ENCODE measurements at regions not wholly inside any gene's neighbourhood (a gene's known extent, or its start where the extent isn't known, plus 50 kb on each side); places are given as distances from the start of the nearest gene placed in this dataset.

- Histone ChIP-seq H3K36me3 (no peaks in the 10 kb centered on the region), H3K4me1 (peaks cover 0 to 6% (median 0%) of the 10 kb centered on the region in 4 donors), H3K9me3 (no peaks in the 10 kb centered on the region), H3K27ac (no peak overlapping the region), H3K4me3 (no peak overlapping the region), H3K27me3 (peaks cover 0 to 8% of the 10 kb centered on the region in 2 donors)
- no peak for TF ChIP-seq CTCF (IDR thresholded peaks at IDR 0.05)
- DNase-seq = no peak
- intact Hi-C loops (cut with DNase I; ENCODE audit: low total_unique reads) = no loop called here
Observed at GRCh38 chr6:90403489-90404381, 107.1 kb upstream of the BACH2 start.

- intact Hi-C loops (cut with DNase I; ENCODE audit: low total_unique reads) = no loop called here
- TF ChIP-seq CTCF (IDR thresholded peaks at IDR 0.05) = no peak
- Histone ChIP-seq H3K9me3 (no peaks in the 10 kb centered on the region), H3K27me3 (peaks cover 0 to 8% of the 10 kb centered on the region in 2 donors), H3K36me3 (no peaks in the 10 kb centered on the region), H3K4me3 (no peak overlapping the region), H3K4me1 (peaks cover 0 to 6% (median 0%) of the 10 kb centered on the region in 4 donors), H3K27ac (no peak overlapping the region)
- DNase-seq = no peak
Observed at GRCh38 chr6:90402831-90403192, 106.2 kb upstream of the BACH2 start.

GRCh38 chr6:90401933-90402830 lies 105.5 kb upstream of the BACH2 start:
- no peak for TF ChIP-seq CTCF (IDR thresholded peaks at IDR 0.05)
- no peaks in the 10 kb centered on the region for H3K9me3 ChIP-seq
- peaks cover 0 to 8% of the 10 kb centered on the region in 2 donors for H3K27me3 ChIP-seq
- H3K4me1 ChIP-seq = peaks cover 0 to 6% (median 0%) of the 10 kb centered on the region in 4 donors
- H3K27ac ChIP-seq = no peak overlapping the region
- intact Hi-C loops (cut with DNase I; ENCODE audit: low total_unique reads) = no loop called here
- DNase-seq = no peak
- no peak overlapping the region for H3K4me3 ChIP-seq
- H3K36me3 ChIP-seq = no peaks in the 10 kb centered on the region

- Histone ChIP-seq H3K9me3 (no peaks in the 10 kb centered on the region), H3K4me1 (peaks cover 0 to 6% (median 0%) of the 10 kb centered on the region in 4 donors), H3K27me3 (peaks cover 0 to 8% of the 10 kb centered on the region in 2 donors), H3K4me3 (no peak overlapping the region), H3K27ac (no peak overlapping the region), H3K36me3 (no peaks in the 10 kb centered on the region)
- no peak for DNase-seq
- TF ChIP-seq CTCF (IDR thresholded peaks at IDR 0.05) = no peak
- intact Hi-C loops (cut with DNase I; ENCODE audit: low total_unique reads) = loop anchor here (10.0 kb wide), 2 partner anchors 75 to 455 kb away; no protein-coding TSS in a partner anchor
Observed at GRCh38 chr6:90399970-90400369, 103.3 kb upstream of the BACH2 start.

GRCh38 chr6:90397929-90398674 lies 101.5 kb upstream of the BACH2 start:
- no peak for DNase-seq
- no peak for TF ChIP-seq CTCF (IDR thresholded peaks at IDR 0.05)
- intact Hi-C loops (cut with DNase I; ENCODE audit: low total_unique reads) = loop anchor here (10.0 kb wide), 2 partner anchors 77 to 453 kb away; no protein-coding TSS in a partner anchor
- Histone ChIP-seq H3K27ac (no peak overlapping the region), H3K36me3 (no peaks in the 10 kb centered on the region), H3K4me3 (no peak overlapping the region), H3K27me3 (peaks cover 0 to 2% of the 10 kb centered on the region in 2 donors), H3K9me3 (no peaks in the 10 kb centered on the region), H3K4me1 (no peaks in the 10 kb centered on the region)

Measured in tibial artery (tissue), 4 donors.